HEK293T (cell line): ENCODE measurements at regions not wholly inside any gene's neighbourhood (a gene's known extent, or its start where the extent isn't known, plus 50 kb on each side); places are given as distances from the start of the nearest gene placed in this dataset.

ENCODE experiments used
- ARNT ChIP-seq: fragments of 450-650 bp; IDR thresholded peaks from 2 replicates; pipeline ENCODE4 v1.6.1; 2017; ENCODE audit warnings: mild to moderate bottlenecking
- BHLHE40 ChIP-seq: fragments of 450-650 bp; IDR thresholded peaks from 2 replicates; pipeline ENCODE4 v1.6.1; 2016; ENCODE audit warnings: mild to moderate bottlenecking, moderate library complexity, borderline replicate concordance
- ELF4 ChIP-seq: fragments of 450-650 bp; IDR thresholded peaks from 2 replicates; pipeline ENCODE4 v1.6.1; 2017; ENCODE audit warnings: antibody characterized with exemption
- FOXA1 ChIP-seq: fragments of 450-650 bp; IDR thresholded peaks from 2 replicates; pipeline ENCODE4 v1.6.1; 2016; ENCODE audit warnings: mild to moderate bottlenecking
- FOXM1 ChIP-seq: fragments of 450-650 bp; IDR thresholded peaks from 2 replicates; pipeline ENCODE4 v1.6.1; 2017; ENCODE audit warnings: mild to moderate bottlenecking, borderline replicate concordance
- HDGF ChIP-seq: fragments of 450-650 bp; IDR thresholded peaks from 2 replicates; pipeline ENCODE4 v1.6.1; 2017; ENCODE audit warnings: antibody characterized with exemption, borderline replicate concordance
- L3MBTL2 ChIP-seq: fragments of 450-650 bp; conservative IDR thresholded peaks from 2 replicates; pipeline ENCODE4 v1.6.1; 2016; ENCODE audit warnings: mild to moderate bottlenecking
- NFRKB ChIP-seq: fragments of 450-650 bp; IDR thresholded peaks from 2 replicates; pipeline ENCODE4 v1.6.1; 2016; ENCODE audit warnings: mild to moderate bottlenecking, moderate library complexity
- PKNOX1 ChIP-seq: fragments of 450-650 bp; IDR thresholded peaks from 2 replicates; pipeline ENCODE4 v1.6.1; 2016
- SP1 ChIP-seq: fragments of 450-650 bp; IDR thresholded peaks from 2 replicates; pipeline ENCODE4 v1.6.1; 2017
- SUZ12 ChIP-seq: fragments of 450-650 bp; IDR thresholded peaks from 2 replicates; pipeline ENCODE4 v1.6.1; 2016; ENCODE audit warnings: mild to moderate bottlenecking
- TARDBP ChIP-seq: fragments of 450-650 bp; IDR thresholded peaks from 2 replicates; pipeline ENCODE4 v1.6.1; 2016
- ZNF384 ChIP-seq: fragments of 450-650 bp; IDR thresholded peaks from 2 replicates; pipeline ENCODE4 v1.6.1; 2016

GRCh38 chr3:13717222-13717895 lies 162.5 kb downstream of the WNT7A start:
- TF ChIP-seq BHLHE40 (no peak), SP1 (no peak), HDGF (no peak), SUZ12 (no peak), NFRKB (no peak), TARDBP (no peak), ARNT (no peak), ELF4 (no peak), PKNOX1 (no peak), FOXM1 (no peak), L3MBTL2 (no peak), ZNF384 (no peak), FOXA1 (no peak)
